ENCODE measurements at regions not wholly inside any gene's neighbourhood (a gene's known extent, or its start where the extent isn't known, plus 50 kb on each side); places are given as distances from the start of the nearest gene placed in this dataset.

DNA sequence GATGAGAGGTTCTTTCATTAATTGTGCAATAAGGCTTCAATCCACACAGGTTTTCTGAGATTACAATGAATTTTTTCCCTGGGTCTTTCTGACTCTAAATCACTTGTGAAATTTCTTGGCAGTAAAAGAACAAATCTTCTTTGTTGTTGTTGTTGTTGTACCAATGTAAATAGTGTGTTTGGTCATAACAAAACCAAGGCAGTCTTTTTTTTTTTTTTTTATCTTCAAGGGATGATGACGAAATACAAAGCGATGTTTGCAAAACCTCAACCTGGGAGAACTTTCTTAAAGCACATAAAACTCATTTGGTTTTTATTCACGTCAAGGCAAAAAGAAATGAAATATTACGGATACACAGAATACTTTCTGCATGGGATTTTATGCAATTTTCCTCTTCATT lies 462.0 kb downstream of the LIG4 start:
- Histone ChIP-seq H3K27me3 (ENCODE audit: control insufficient read depth, insufficient read depth, low read length) (no peaks in the 10 kb centered on the region), H3K36me3 (ENCODE audit: control insufficient read depth, insufficient read depth, low read length) (no peaks in the 10 kb centered on the region), H3K4me3 (ENCODE audit: low read depth, low read length) (no peak overlapping the region)
- DNase-seq (ENCODE audit: low read depth), result no peak
- CTCF ChIA-PET, result no interaction called here
- POLR2A ChIA-PET, result no interaction called here
- TF ChIP-seq, protein P1, sequence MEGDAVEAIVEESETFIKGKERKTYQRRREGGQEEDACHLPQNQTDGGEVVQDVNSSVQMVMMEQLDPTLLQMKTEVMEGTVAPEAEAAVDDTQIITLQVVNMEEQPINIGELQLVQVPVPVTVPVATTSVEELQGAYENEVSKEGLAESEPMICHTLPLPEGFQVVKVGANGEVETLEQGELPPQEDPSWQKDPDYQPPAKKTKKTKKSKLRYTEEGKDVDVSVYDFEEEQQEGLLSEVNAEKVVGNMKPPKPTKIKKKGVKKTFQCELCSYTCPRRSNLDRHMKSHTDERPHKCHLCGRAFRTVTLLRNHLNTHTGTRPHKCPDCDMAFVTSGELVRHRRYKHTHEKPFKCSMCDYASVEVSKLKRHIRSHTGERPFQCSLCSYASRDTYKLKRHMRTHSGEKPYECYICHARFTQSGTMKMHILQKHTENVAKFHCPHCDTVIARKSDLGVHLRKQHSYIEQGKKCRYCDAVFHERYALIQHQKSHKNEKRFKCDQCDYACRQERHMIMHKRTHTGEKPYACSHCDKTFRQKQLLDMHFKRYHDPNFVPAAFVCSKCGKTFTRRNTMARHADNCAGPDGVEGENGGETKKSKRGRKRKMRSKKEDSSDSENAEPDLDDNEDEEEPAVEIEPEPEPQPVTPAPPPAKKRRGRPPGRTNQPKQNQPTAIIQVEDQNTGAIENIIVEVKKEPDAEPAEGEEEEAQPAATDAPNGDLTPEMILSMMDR (IDR thresholded peaks at IDR 0.05; ENCODE audit: insufficient read depth, low read depth, low read length), result no peak

DNA sequence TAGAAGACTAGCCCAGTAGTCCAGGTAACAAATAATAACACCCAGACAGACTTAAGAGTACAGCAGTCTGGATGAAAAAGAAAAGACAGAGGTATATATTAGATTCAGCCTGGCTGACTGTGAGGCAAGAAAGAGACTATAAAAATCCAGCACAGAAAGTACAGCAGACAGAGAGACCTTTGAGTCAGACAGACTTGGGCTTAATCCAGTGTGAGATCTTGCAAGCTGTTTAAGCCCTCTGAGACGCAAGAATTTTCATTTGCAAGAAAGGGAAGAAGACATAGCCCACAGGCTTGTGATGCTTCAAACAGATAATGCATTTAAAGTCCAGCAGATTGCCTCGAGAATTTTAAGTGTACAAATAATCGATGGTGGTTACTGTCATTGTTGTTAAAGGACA lies 471.4 kb downstream of the LIG4 start:
- Histone ChIP-seq H3K4me3 (ENCODE audit: low read depth, low read length) (no peak overlapping the region), H3K36me3 (ENCODE audit: control insufficient read depth, insufficient read depth, low read length) (no peaks in the 10 kb centered on the region), H3K27me3 (ENCODE audit: control insufficient read depth, insufficient read depth, low read length) (no peaks in the 10 kb centered on the region)
- TF ChIP-seq, protein P1 (IDR thresholded peaks at IDR 0.05; ENCODE audit: insufficient read depth, low read depth, low read length), result no peak
- DNase-seq (ENCODE audit: low read depth), result peak; percentile 28
- ChIA-PET CTCF (no interaction called here), POLR2A (no interaction called here)

DNA sequence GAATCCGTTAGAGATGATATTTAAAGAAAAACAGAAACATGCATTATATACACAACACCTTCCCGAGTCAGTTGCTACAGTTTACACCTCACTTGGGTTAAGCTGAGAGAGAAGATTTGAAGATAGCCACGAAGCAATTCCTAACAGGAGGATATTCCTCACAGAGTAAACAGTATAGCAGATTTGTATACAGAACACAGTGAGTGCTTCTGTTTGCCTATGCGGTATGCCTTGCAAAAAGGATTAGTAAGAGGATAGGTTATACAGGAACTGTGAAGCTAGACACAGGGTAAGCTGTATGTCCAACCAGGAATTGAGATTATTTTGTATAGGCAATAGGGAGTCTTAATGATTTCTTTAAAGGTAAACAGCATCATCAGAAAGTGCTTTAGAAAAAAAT lies 471.8 kb downstream of the LIG4 start:
- Histone ChIP-seq H3K4me3 (ENCODE audit: low read depth, low read length) (no peak overlapping the region), H3K36me3 (ENCODE audit: control insufficient read depth, insufficient read depth, low read length) (no peaks in the 10 kb centered on the region), H3K27me3 (ENCODE audit: control insufficient read depth, insufficient read depth, low read length) (no peaks in the 10 kb centered on the region)
- ChIA-PET CTCF (no interaction called here), POLR2A (no interaction called here)
- DNase-seq (ENCODE audit: low read depth), result no peak
- TF ChIP-seq, protein P1 (IDR thresholded peaks at IDR 0.05; ENCODE audit: insufficient read depth, low read depth, low read length), result no peak

DNA sequence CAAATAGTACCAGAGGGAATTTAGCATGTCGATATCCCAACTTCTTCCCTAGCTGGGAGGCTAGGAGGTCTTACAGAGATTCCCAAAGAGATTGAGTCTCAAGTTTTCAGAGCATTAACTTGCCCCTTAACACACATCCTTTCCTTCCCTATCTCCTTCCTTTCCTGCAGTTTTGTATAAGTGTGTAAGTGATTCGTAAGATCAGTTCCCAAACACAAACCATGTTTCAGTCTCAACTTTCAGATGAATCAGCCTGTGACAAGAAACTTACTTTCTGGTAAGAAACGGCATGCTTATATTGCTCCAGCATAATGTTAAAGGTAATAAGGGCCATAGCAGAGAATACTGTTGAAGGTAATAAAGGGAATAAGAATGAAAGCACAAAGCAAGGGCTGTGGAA lies 472.2 kb downstream of the LIG4 start:
- POLR2A ChIA-PET, result no interaction called here
- H3K27me3 ChIP-seq (ENCODE audit: control insufficient read depth, insufficient read depth, low read length), result no peaks in the 10 kb centered on the region
- H3K36me3 ChIP-seq (ENCODE audit: control insufficient read depth, insufficient read depth, low read length), result no peaks in the 10 kb centered on the region
- TF ChIP-seq, protein P1 (IDR thresholded peaks at IDR 0.05; ENCODE audit: insufficient read depth, low read depth, low read length), result no peak
- H3K4me3 ChIP-seq (ENCODE audit: low read depth, low read length), result no peak overlapping the region
- no peak for DNase-seq (ENCODE audit: low read depth)
- CTCF ChIA-PET, result no interaction called here

DNA sequence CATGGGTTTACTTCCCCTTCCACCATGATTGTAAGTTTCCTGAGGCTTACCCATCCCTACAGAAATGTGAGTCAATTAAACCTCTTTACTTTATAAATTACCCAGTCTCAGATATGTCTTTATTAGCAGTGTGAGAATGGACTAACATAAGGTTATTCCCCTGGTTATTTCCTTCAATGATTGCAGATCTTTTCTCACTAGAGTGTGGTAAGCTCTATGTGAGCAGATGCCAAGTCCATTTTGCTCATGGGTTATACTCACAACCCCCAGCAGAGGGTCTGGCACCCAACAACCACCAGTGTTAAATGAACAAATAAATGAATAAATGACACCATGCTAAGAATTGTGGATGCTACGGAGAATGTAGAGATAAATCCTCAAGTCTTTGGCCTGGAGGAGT lies 472.8 kb downstream of the LIG4 start:
- no peaks in the 10 kb centered on the region for H3K27me3 ChIP-seq (ENCODE audit: control insufficient read depth, insufficient read depth, low read length)
- H3K4me3 ChIP-seq (ENCODE audit: low read depth, low read length), result no peak overlapping the region
- TF ChIP-seq, protein P1 (IDR thresholded peaks at IDR 0.05; ENCODE audit: insufficient read depth, low read depth, low read length), result no peak
- CTCF ChIA-PET, result no interaction called here
- DNase-seq (ENCODE audit: low read depth), result no peak
- POLR2A ChIA-PET, result no interaction called here
- H3K36me3 ChIP-seq (ENCODE audit: control insufficient read depth, insufficient read depth, low read length), result no peaks in the 10 kb centered on the region

All from BJ (cell line).